ENCODE measurements at regions not wholly inside any gene's neighbourhood (a gene's known extent, or its start where the extent isn't known, plus 50 kb on each side); places are given as distances from the start of the nearest gene placed in this dataset.

GRCh38 chr12:115468087-115468510 lies 784.1 kb upstream of the TBX3 start:
- no peak for TF ChIP-seq CTCF (IDR thresholded peaks at IDR 0.05; ENCODE audit: low read length)
- TF ChIP-seq EZH2 (IDR thresholded peaks at IDR 0.05; ENCODE audit: borderline replicate concordance, low read length) = no peak

Measured in OCI-LY1 (cell line).